ENCODE measurements at regions not wholly inside any gene's neighbourhood (a gene's known extent, or its start where the extent isn't known, plus 50 kb on each side); places are given as distances from the start of the nearest gene placed in this dataset.

- TF ChIP-seq, protein P1, sequence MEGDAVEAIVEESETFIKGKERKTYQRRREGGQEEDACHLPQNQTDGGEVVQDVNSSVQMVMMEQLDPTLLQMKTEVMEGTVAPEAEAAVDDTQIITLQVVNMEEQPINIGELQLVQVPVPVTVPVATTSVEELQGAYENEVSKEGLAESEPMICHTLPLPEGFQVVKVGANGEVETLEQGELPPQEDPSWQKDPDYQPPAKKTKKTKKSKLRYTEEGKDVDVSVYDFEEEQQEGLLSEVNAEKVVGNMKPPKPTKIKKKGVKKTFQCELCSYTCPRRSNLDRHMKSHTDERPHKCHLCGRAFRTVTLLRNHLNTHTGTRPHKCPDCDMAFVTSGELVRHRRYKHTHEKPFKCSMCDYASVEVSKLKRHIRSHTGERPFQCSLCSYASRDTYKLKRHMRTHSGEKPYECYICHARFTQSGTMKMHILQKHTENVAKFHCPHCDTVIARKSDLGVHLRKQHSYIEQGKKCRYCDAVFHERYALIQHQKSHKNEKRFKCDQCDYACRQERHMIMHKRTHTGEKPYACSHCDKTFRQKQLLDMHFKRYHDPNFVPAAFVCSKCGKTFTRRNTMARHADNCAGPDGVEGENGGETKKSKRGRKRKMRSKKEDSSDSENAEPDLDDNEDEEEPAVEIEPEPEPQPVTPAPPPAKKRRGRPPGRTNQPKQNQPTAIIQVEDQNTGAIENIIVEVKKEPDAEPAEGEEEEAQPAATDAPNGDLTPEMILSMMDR (IDR thresholded peaks at IDR 0.05): no peak
- no peak for TF ChIP-seq POLR2A (IDR thresholded peaks at IDR 0.05)
Measured at GRCh38 chr7:84474436-84474835, 279.8 kb upstream of the SEMA3A start.
